GM18505 (cell line): ENCODE measurements at regions not wholly inside any gene's neighbourhood (a gene's known extent, or its start where the extent isn't known, plus 50 kb on each side); places are given as distances from the start of the nearest gene placed in this dataset.

ENCODE experiments used
- ATAC-seq: cut with Tn5 transposase; IDR thresholded peaks from one replicate; pipeline ENCODE4 v1.9.1; 2021; ENCODE audit not compliant: unreplicated experiment
- POLR2A ChIP-seq: IDR thresholded peaks from 4 replicates; pipeline ENCODE4 v1.6.1; 2011; ENCODE audit warnings: borderline replicate concordance; ENCODE audit not compliant: insufficient read depth, insufficient read length; ENCODE audit errors: extremely low read depth

- TF ChIP-seq POLR2A, result no peak
- no peak for ATAC-seq
These were observed 575.9 kb upstream of the JAG1 start for GRCh38 chr20:11249683-11250082.

DNA sequence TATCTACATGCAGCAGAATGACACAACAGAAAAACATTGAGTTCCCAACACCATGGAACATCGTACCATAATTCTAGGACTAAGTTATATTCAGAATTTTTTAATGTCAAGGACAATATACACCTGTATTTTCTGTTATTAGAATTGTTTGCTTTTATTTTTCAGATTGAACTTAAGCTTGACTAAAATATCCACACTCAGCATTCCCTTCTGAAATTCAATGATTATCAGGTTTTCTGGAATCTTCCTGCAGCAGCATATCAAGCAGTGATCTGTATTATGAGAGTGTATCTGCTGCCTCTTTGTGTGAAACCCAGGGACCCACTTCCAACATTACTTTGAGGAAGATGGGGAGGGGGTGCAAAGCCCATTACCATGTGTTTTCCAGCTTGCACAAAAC lies 578.6 kb upstream of the JAG1 start:
- ATAC-seq, result no peak

DNA sequence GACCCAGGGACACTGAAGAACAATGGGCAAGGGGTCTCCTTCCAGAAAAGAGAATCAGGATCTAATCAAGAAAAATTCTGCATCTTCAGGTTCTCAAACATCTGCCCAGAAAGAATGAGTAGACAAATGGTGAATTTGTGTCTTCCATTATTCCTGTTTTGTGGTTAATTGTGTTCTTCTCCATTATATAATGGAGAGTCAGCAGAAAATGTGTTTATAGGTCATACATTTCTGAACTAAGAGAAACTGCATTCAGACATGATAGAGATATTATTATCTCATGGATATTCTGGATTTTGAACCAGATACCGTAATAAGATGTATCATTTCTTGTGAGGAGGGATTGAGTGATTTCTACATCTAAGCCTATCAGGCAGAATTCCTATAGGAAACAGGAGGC lies 581.7 kb upstream of the JAG1 start:
- no peak for ATAC-seq
- TF ChIP-seq POLR2A, result no peak

More for the DNA sequence above, 578.6 kb upstream of the JAG1 start:
- no peak for TF ChIP-seq POLR2A

GRCh38 chr20:11255860-11256259 lies 582.1 kb upstream of the JAG1 start:
- no peak for ATAC-seq
- TF ChIP-seq POLR2A, result no peak

- ATAC-seq, result no peak
These were observed 586.8 kb upstream of the JAG1 start for GRCh38 chr20:11260611-11261010.

GRCh38 chr20:11261533-11262000 lies 587.8 kb upstream of the JAG1 start:
- no peak for TF ChIP-seq POLR2A
- ATAC-seq, result no peak

More at GRCh38 chr20:11260611-11261010, 586.8 kb upstream of the JAG1 start:
- no peak for TF ChIP-seq POLR2A

DNA sequence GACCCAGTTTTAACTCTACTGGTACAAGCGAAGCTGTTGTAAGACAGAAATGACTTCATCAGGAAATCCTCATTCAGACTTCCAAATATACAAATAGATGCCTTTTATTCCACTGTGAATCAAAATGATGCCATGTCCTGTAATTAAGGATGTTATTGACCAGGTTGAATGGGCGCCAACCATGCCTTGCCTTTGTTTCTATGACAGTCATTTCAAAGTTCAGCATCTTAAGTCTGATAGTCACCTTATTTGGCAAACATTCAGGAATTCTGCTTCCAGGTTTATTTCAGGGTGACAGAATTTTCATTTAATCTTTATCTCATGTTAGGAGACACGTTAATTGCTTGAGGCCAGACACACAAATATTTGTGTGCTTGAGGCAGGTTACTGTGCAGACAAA lies 592.8 kb upstream of the JAG1 start:
- no peak for TF ChIP-seq POLR2A
- no peak for ATAC-seq

GRCh38 chr20:11267131-11267761 lies 593.4 kb upstream of the JAG1 start:
- peak; percentile 65 for ATAC-seq
- no peak for TF ChIP-seq POLR2A

DNA sequence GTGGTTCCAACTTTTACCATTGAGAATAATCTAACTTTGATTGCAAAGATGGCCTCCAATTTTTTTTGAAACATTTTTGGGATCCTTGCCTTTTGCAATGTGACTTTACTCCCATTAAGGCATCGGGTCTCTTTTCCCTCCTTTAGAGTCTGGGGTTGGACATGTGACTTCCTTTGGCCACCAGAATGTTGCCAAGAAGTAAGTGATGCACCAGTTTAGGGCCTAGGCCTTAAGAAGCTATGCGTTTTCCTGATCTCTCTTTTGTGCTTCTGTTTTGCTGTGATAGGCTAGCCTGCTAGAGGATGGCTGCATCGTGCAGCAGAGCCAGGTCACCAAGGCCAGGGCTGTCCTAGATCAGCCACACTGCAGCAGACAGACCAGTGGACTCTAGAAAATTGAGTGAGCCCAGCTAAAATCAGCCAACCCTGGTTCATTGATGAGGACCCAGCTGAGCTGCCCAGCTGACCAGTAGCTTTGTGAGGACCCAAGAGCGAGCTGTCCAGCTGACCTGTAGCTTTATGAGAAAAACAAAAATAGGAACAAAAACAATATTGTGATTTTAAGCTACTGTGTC lies 594.0 kb upstream of the JAG1 start:
- ATAC-seq, result no peak
- TF ChIP-seq POLR2A, result no peak

- no peak for TF ChIP-seq POLR2A
- no peak for ATAC-seq
These were observed 596.8 kb upstream of the JAG1 start for GRCh38 chr20:11270566-11270965.

- TF ChIP-seq POLR2A, result no peak
- no peak for ATAC-seq
These were observed 597.5 kb upstream of the JAG1 start for GRCh38 chr20:11271319-11271718.

- TF ChIP-seq POLR2A, result no peak
- ATAC-seq, result no peak
These were observed 598.3 kb upstream of the JAG1 start for GRCh38 chr20:11271920-11272594.

GRCh38 chr20:11274141-11274594 lies 600.4 kb upstream of the JAG1 start:
- ATAC-seq, result peak; percentile 60
- TF ChIP-seq POLR2A, result no peak

- ATAC-seq, result no peak
- no peak for TF ChIP-seq POLR2A
These were observed 601.9 kb upstream of the JAG1 start for GRCh38 chr20:11275740-11276139.
